ENCODE measurements at regions not wholly inside any gene's neighbourhood (a gene's known extent, or its start where the extent isn't known, plus 50 kb on each side); places are given as distances from the start of the nearest gene placed in this dataset.

GRCh38 chrX:3501833-3502535, 155.5 kb upstream of the MXRA5 start:
- TF ChIP-seq CTCF (IDR thresholded peaks at IDR 0.05; ENCODE audit: low read depth, low read length, missing input control), result no peak
- TF ChIP-seq, protein P1, sequence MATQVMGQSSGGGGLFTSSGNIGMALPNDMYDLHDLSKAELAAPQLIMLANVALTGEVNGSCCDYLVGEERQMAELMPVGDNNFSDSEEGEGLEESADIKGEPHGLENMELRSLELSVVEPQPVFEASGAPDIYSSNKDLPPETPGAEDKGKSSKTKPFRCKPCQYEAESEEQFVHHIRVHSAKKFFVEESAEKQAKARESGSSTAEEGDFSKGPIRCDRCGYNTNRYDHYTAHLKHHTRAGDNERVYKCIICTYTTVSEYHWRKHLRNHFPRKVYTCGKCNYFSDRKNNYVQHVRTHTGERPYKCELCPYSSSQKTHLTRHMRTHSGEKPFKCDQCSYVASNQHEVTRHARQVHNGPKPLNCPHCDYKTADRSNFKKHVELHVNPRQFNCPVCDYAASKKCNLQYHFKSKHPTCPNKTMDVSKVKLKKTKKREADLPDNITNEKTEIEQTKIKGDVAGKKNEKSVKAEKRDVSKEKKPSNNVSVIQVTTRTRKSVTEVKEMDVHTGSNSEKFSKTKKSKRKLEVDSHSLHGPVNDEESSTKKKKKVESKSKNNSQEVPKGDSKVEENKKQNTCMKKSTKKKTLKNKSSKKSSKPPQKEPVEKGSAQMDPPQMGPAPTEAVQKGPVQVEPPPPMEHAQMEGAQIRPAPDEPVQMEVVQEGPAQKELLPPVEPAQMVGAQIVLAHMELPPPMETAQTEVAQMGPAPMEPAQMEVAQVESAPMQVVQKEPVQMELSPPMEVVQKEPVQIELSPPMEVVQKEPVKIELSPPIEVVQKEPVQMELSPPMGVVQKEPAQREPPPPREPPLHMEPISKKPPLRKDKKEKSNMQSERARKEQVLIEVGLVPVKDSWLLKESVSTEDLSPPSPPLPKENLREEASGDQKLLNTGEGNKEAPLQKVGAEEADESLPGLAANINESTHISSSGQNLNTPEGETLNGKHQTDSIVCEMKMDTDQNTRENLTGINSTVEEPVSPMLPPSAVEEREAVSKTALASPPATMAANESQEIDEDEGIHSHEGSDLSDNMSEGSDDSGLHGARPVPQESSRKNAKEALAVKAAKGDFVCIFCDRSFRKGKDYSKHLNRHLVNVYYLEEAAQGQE (IDR thresholded peaks at IDR 0.05), result no peak
- TF ChIP-seq HNF4G (IDR thresholded peaks at IDR 0.05), result no peak
- no peak for TF ChIP-seq YY1 (IDR thresholded peaks at IDR 0.05)
- TF ChIP-seq EGR1 (IDR thresholded peaks at IDR 0.05; ENCODE audit: low read depth in 2 of 2), result no peak
- no peak for TF ChIP-seq MAX (IDR thresholded peaks at IDR 0.05)
- TF ChIP-seq ATF3 (IDR thresholded peaks at IDR 0.05), result no peak
- TF ChIP-seq RAD21 (IDR thresholded peaks at IDR 0.05), result no peak
- no peak for TF ChIP-seq TAF1 (conservative IDR thresholded peaks at IDR 0.05)
- TF ChIP-seq, protein P2, sequence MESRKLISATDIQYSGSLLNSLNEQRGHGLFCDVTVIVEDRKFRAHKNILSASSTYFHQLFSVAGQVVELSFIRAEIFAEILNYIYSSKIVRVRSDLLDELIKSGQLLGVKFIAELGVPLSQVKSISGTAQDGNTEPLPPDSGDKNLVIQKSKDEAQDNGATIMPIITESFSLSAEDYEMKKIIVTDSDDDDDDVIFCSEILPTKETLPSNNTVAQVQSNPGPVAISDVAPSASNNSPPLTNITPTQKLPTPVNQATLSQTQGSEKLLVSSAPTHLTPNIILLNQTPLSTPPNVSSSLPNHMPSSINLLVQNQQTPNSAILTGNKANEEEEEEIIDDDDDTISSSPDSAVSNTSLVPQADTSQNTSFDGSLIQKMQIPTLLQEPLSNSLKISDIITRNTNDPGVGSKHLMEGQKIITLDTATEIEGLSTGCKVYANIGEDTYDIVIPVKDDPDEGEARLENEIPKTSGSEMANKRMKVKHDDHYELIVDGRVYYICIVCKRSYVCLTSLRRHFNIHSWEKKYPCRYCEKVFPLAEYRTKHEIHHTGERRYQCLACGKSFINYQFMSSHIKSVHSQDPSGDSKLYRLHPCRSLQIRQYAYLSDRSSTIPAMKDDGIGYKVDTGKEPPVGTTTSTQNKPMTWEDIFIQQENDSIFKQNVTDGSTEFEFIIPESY (IDR thresholded peaks at IDR 0.05), result no peak
- TF ChIP-seq FOXA1 (IDR thresholded peaks at IDR 0.05), result no peak
- no peak for TF ChIP-seq SP1 (IDR thresholded peaks at IDR 0.05)
- TF ChIP-seq NR2F2 (IDR thresholded peaks at IDR 0.05), result no peak
- no peak for TF ChIP-seq RXRA (IDR thresholded peaks at IDR 0.05)

All from liver (tissue), 3 donors.